ENCODE measurements at regions not wholly inside any gene's neighbourhood (a gene's known extent, or its start where the extent isn't known, plus 50 kb on each side); places are given as distances from the start of the nearest gene placed in this dataset.

DNA sequence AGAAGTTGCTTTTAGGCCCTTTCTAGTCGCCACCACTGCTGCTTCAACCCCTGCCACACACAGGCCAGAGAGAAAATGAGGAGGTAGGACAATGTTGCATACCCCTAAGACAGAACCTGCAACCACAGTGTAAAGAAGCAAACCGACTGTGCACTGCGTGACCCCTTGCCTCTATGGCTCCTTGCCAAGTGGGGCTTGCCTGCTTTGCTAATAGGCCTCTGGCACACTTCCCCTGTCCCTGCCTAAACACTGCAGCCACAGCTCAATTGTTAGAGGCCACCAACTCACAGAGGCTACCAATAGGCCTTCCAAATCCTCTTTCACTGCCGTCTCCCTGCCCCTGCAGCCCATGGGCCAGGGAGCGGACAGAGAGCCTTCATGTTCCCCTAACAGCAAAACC, 280.1 kb downstream of the CDH10 start:
- H3K27ac Mint-ChIP-seq: no peak overlapping the region

DNA sequence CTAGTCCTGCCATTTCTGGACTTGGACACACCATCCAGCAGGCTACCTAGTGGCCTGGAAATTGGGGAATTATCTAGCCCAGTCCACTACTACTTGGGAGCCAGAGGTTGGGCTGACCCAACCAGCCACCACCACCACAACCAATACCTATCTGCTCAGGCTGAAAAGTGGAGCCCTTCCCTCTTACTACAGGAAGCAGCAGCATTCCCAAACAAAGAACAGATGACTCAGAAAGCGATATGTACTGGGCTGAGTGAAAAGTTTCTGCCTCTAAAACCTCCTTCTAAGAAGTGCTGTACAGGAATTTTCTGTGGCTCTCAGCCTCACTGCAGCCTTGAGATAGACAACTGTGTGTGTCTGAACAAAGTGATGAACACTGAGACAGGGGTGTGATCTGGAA, 279.4 kb downstream of the CDH10 start:
- Histone ChIP-seq H3K36me3 (ENCODE audit: control insufficient read depth, insufficient read depth, low read length) (no peaks in the 10 kb centered on the region), H3K27ac (ENCODE audit: low read depth, low read length) (no peak overlapping the region), H3K4me1 (ENCODE audit: control insufficient read depth, insufficient read depth, low read length) (no peaks in the 10 kb centered on the region), H3K9ac (ENCODE audit: extremely low read depth, low read length, poor library complexity, severe bottlenecking) (no peak overlapping the region), H3K4me3 (ENCODE audit: low read length) (no peak overlapping the region), H3K9me3 (ENCODE audit: control insufficient read depth, low read length) (no peaks in the 10 kb centered on the region), H3K27me3 (ENCODE audit: control insufficient read depth, insufficient read depth, low read length, poor library complexity, severe bottlenecking) (no peaks in the 10 kb centered on the region)
- 93 to 100% methylated on average over 1 of the region's 1 CpG for WGBS, 2 experiments (ENCODE audit: insufficient coverage in 1 of 2, insufficient read length in 1 of 2)
- Mint-ChIP-seq H3K27me3 (ENCODE audit: insufficient read depth) (no peaks in the 10 kb centered on the region), H3K36me3 (ENCODE audit: low read depth) (no peaks in the 10 kb centered on the region), H3K4me3 (no peak overlapping the region), H3K4me1 (no peaks in the 10 kb centered on the region), H3K9me3 (peaks cover 6% of the 10 kb centered on the region), H3K27ac (no peak overlapping the region)
- no peak for DNase-seq
- TF ChIP-seq, protein P1, sequence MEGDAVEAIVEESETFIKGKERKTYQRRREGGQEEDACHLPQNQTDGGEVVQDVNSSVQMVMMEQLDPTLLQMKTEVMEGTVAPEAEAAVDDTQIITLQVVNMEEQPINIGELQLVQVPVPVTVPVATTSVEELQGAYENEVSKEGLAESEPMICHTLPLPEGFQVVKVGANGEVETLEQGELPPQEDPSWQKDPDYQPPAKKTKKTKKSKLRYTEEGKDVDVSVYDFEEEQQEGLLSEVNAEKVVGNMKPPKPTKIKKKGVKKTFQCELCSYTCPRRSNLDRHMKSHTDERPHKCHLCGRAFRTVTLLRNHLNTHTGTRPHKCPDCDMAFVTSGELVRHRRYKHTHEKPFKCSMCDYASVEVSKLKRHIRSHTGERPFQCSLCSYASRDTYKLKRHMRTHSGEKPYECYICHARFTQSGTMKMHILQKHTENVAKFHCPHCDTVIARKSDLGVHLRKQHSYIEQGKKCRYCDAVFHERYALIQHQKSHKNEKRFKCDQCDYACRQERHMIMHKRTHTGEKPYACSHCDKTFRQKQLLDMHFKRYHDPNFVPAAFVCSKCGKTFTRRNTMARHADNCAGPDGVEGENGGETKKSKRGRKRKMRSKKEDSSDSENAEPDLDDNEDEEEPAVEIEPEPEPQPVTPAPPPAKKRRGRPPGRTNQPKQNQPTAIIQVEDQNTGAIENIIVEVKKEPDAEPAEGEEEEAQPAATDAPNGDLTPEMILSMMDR (conservative IDR thresholded peaks at IDR 0.05): no peak

More for the DNA sequence above, 280.1 kb downstream of the CDH10 start:
- peaks cover 6% of the 10 kb centered on the region for H3K9me3 Mint-ChIP-seq
- H3K4me1 Mint-ChIP-seq: no peaks in the 10 kb centered on the region
- no peak for DNase-seq
- Histone ChIP-seq H3K27me3 (ENCODE audit: control insufficient read depth, insufficient read depth, low read length, poor library complexity, severe bottlenecking) (no peaks in the 10 kb centered on the region), H3K4me1 (ENCODE audit: control insufficient read depth, insufficient read depth, low read length) (no peaks in the 10 kb centered on the region), H3K9ac (ENCODE audit: extremely low read depth, low read length, poor library complexity, severe bottlenecking) (no peak overlapping the region), H3K27ac (ENCODE audit: low read depth, low read length) (no peak overlapping the region), H3K36me3 (ENCODE audit: control insufficient read depth, insufficient read depth, low read length) (no peaks in the 10 kb centered on the region), H3K4me3 (ENCODE audit: low read length) (no peak overlapping the region), H3K9me3 (ENCODE audit: control insufficient read depth, low read length) (no peaks in the 10 kb centered on the region)
- TF ChIP-seq, protein P1 (conservative IDR thresholded peaks at IDR 0.05): no peak
- no peaks in the 10 kb centered on the region for H3K36me3 Mint-ChIP-seq (ENCODE audit: low read depth)
- 90 to 100% methylated on average over 4 to 5 of the region's 5 CpGs for WGBS, 2 experiments (ENCODE audit: insufficient coverage in 1 of 2, insufficient read length in 1 of 2)
- no peaks in the 10 kb centered on the region for H3K27me3 Mint-ChIP-seq (ENCODE audit: insufficient read depth)
- H3K4me3 Mint-ChIP-seq: no peak overlapping the region

DNA sequence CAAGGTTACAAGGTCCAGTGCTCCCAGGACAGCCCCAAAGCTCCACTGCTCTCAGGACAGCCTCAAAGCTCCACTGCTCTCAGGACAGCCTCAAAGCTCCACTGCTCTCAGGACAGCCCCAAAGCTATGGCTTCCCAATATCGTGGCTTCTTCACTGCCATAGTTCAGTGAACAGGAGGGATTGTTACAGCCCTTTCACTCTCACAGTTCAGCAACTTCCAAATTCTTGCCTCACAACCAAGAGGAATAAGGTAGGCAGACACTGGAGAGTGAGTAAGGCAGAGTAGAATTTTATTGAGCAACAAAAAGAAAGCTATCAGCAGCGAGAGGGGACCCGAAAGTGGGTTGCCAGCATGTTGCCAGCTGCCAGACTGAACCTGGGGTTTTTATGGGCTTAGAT, 277.6 kb downstream of the CDH10 start:
- WGBS, 2 experiments (ENCODE audit: insufficient coverage in 1 of 2, insufficient read length in 1 of 2): 92 to 100% methylated on average over 2 to 3 of the region's 3 CpGs
- no peaks in the 10 kb centered on the region for H3K27me3 Mint-ChIP-seq (ENCODE audit: insufficient read depth)
- no peak overlapping the region for H3K27ac ChIP-seq (ENCODE audit: low read depth, low read length)
- H3K27me3 ChIP-seq (ENCODE audit: control insufficient read depth, insufficient read depth, low read length, poor library complexity, severe bottlenecking): no peaks in the 10 kb centered on the region
- H3K27ac Mint-ChIP-seq: no peak overlapping the region
- H3K9ac ChIP-seq (ENCODE audit: extremely low read depth, low read length, poor library complexity, severe bottlenecking): no peak overlapping the region
- no peaks in the 10 kb centered on the region for H3K36me3 ChIP-seq (ENCODE audit: control insufficient read depth, insufficient read depth, low read length)
- no peak overlapping the region for H3K4me3 ChIP-seq (ENCODE audit: low read length)
- H3K9me3 ChIP-seq (ENCODE audit: control insufficient read depth, low read length): no peaks in the 10 kb centered on the region
- H3K9me3 Mint-ChIP-seq: no peaks in the 10 kb centered on the region
- no peaks in the 10 kb centered on the region for H3K4me1 ChIP-seq (ENCODE audit: control insufficient read depth, insufficient read depth, low read length)
- H3K4me1 Mint-ChIP-seq: no peaks in the 10 kb centered on the region
- TF ChIP-seq, protein P1 (conservative IDR thresholded peaks at IDR 0.05): no peak
- H3K4me3 Mint-ChIP-seq: no peak overlapping the region
- no peak for DNase-seq
- no peaks in the 10 kb centered on the region for H3K36me3 Mint-ChIP-seq (ENCODE audit: low read depth)

All from endodermal cell (in vitro differentiated cells).